PC-9 (cell line): ENCODE measurements at regions not wholly inside any gene's neighbourhood (a gene's known extent, or its start where the extent isn't known, plus 50 kb on each side); places are given as distances from the start of the nearest gene placed in this dataset.

ENCODE experiments used
- EZH2 ChIP-seq: fragments of 200-600 bp; sonication (generic); IDR thresholded peaks from 2 replicates; pipeline ENCODE4 v1.8.0; 2017; ENCODE audit warnings: antibody characterized with exemption, low read depth
- TF ChIP-seq, protein P1 (sequence below): fragments of 200-600 bp; sonication (generic); conservative IDR thresholded peaks from 2 replicates; pipeline ENCODE4 v1.6.1; 2017; ENCODE audit warnings: mixed run types, antibody characterized with exemption, mild to moderate bottlenecking, moderate library complexity

DNA sequence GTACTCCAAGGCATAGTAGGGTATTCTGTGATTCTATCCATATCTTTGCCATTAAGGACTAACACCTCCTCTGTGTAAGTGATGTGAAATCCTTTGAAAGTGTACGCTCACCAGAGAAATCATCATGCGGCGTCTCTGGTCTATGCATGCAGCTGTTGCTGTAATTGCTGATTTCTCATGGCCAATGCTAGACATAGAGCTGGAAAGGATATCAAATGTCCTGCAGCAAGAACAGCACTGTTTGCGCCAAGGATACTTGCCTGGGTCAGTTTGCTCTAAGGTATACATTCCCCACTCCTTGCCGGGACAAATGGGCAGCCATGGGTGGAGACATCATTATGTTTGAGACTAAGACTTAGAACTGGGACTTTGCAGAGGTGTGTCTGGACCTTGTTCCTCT, 896.4 kb downstream of the BCL11B start:
- TF ChIP-seq, protein P1, sequence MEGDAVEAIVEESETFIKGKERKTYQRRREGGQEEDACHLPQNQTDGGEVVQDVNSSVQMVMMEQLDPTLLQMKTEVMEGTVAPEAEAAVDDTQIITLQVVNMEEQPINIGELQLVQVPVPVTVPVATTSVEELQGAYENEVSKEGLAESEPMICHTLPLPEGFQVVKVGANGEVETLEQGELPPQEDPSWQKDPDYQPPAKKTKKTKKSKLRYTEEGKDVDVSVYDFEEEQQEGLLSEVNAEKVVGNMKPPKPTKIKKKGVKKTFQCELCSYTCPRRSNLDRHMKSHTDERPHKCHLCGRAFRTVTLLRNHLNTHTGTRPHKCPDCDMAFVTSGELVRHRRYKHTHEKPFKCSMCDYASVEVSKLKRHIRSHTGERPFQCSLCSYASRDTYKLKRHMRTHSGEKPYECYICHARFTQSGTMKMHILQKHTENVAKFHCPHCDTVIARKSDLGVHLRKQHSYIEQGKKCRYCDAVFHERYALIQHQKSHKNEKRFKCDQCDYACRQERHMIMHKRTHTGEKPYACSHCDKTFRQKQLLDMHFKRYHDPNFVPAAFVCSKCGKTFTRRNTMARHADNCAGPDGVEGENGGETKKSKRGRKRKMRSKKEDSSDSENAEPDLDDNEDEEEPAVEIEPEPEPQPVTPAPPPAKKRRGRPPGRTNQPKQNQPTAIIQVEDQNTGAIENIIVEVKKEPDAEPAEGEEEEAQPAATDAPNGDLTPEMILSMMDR, result no peak
- TF ChIP-seq EZH2, result no peak
